GM04503 (cell line): ENCODE measurements at regions not wholly inside any gene's neighbourhood (a gene's known extent, or its start where the extent isn't known, plus 50 kb on each side); places are given as distances from the start of the nearest gene placed in this dataset.

Experiments
- DNase-seq: peaks from one replicate; pipeline ENCODE4 v3.0.0-alpha.2; 2012; ENCODE audit warnings: low read depth

- no peak for DNase-seq
Measured at GRCh38 chr20:23136893-23137745, 51.0 kb upstream of the CD93 start.

- no peak for DNase-seq
Measured at GRCh38 chr20:23135449-23136420, 49.6 kb upstream of the CD93 start.
